ENCODE measurements at regions not wholly inside any gene's neighbourhood (a gene's known extent, or its start where the extent isn't known, plus 50 kb on each side); places are given as distances from the start of the nearest gene placed in this dataset.
"Not testable (repeated sequence)": the region's sequence is repeated elsewhere in the genome, so short reads cannot be mapped to it uniquely, and the experiment has no call there.

DNA sequence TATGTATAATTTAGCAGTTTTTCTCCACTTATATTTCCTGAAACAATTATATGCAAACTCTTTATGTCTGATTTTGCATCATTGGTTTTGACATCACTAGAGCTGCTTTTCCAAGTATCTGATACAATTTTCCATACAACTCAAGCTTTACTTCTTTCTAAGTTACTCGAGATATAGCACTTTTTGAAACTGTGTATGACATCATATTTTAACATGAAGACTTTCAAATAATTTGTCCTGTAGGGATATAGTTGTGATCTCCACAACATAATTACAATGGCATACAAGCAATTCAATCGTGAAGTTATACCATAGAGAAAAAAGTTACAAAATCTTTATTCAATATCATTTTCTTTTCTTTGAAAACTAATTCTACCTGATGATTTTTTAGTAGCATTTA is 173.0 kb downstream of the LEPR start:
- no peak for DNase-seq

DNA sequence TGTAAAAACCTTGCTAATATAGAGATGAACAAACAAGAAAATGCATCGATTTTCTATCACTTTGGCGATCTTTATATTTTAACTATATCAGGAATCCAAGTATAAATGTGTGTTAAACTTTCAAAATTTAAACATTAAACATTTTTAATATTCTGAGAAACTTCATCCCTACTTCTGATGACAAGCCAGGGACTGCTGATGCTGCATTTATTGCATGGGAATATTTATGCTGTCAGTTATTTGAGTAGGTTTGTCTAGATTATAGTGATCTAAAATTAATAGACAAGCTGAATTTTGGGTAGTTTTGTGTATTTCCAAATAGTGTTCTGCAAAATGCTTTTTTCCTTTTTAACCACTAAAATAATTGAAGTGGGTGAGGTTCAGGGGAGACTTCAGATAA is 175.3 kb downstream of the LEPR start:
- no peak for DNase-seq

- no peak for DNase-seq
These were observed 176.3 kb downstream of the LEPR start for GRCh38 chr1:65596768-65597167.

DNA sequence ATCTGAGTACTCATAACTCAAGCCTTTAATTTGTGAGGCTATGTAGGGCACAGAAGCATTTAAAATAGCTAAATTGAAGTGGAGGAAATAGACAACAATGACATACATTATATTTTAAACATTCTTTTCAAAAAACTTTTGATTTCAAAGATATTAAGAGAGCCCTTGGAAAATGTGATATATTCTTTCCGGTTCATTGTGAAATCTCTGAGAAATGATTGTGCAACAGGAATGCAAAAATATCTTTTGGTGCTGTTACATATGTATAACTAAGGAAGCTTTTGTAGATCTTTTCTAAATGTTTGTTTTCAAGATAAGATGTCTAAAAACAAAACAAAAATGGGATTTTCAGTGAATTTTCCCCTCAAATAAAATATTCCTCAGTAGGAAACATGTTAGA is 185.2 kb downstream of the LEPR start:
- DNase-seq, result no peak

DNA sequence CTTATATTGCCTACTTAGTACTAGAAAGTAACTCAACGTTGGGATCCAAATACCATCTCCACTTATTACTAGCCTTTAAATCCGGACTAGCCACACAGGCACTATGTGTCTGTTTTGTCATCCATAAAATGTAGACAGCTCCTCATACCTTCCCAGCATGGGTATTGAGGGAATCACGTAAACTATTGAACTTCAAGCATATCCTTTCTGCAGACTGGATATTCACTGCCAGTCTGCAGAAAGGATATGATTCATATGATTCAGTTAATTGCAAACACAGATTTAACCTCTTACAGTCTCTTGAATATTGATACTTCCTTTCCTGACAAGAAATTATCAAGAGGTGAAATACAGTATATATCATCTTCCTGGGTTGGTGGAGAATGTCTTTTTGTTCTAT is 186.0 kb downstream of the LEPR start:
- DNase-seq, result no peak

DNA sequence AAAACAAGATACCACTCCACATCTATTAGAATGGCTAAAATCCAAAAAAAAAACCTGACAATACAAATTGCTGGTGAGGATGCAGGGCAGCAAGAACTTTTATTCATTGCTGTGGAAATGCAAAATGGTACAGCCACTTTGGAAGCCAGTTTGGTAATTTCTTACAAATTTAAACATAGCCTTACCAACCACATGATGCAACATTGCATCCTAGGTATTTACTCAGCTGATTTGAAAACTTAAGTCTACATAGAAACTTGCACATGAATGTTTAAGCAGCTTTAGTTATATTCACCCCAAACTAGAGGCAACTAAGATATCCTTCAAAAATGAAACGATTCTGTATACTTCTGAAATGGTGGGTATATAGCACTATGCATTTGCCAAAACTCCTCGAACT is 178.8 kb upstream of the PDE4B start:
- DNase-seq, result no peak

GRCh38 chr1:65615859-65616258 is 176.8 kb upstream of the PDE4B start:
- no peak for DNase-seq

DNA sequence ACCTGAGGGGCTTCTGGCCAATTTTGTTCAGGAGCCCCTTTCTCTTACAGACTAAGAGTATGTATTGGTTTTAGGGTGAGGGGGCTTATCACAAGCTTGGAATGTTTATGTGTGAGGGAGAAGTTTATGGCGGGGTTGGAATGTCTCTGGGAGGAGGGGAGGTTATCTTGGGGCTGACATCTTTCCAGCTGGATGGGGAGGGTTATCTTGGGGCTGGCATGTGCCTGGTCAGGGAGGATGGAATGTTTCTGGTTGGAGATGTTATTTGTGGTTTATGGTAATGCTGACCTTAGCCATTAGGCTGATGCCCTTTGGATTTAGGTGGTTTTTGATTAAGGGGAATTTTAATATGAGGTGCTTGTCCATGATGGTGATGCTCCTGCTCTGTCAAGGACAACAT is 171.0 kb upstream of the PDE4B start:
- DNase-seq, result peak; percentile 94

DNA sequence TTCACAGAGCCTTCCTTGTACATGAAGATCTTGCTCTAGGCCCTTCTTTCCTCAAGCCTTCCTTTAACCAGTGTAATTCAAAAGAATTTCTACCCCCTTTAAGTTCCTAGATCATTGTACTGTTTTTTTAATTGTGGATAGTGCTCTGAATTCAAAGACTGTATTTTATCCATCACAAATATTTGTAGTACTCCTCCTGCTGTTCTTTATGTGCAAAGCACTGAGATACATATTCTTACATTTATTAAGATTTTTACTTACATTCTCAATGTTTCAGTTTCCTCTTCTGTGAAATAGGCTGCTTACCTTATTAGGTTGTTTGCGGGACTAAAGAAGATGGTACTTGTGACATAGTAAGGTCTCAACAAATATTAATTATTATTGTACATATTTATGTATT is 168.8 kb upstream of the PDE4B start:
- DNase-seq, result no peak

- DNase-seq, result no peak
These were observed 167.2 kb upstream of the PDE4B start for GRCh38 chr1:65625528-65625927.

DNA sequence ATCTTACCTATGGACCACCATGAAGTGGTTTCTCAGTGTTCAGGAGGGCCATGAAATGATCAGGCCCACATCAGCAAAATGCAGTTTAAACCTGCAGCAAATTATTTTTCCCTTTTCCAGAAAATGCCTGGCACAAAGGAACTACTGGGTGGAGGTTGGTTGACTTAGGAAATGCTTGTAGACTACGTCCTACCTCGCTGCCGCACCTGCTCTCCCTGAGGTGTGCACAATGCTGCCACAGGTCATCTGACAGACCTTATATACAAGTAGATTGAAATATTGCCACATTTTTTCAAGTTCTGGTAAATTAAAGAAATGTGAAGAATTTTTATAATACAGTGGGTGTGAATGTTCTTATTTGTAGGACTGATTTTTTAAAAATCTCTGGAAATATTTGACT is 166.7 kb upstream of the PDE4B start:
- DNase-seq, result no peak

DNA sequence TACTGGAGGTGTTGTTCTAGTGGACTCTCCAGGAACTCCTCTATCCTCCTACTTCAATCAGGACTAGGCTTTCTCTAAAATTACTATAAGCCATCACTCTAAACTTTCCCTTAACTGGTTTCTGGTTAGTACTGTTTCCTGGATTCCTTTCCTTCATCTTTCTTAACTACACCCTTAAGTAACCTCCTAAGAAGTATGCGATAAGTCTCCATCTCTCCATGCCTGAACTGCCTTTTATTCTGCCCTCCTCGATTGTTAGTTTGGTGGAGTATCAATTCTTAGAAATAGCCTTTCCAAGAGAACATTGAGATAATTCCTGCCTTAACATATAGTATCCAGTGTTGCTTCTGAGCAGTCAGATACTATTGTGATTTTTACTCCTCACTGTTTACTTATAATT is 162.9 kb upstream of the PDE4B start:
- no peak for DNase-seq

- no peak for DNase-seq
These were observed 161.8 kb upstream of the PDE4B start for GRCh38 chr1:65630855-65631254.

- DNase-seq, result no peak
These were observed 160.5 kb upstream of the PDE4B start for GRCh38 chr1:65632235-65632634.

DNA sequence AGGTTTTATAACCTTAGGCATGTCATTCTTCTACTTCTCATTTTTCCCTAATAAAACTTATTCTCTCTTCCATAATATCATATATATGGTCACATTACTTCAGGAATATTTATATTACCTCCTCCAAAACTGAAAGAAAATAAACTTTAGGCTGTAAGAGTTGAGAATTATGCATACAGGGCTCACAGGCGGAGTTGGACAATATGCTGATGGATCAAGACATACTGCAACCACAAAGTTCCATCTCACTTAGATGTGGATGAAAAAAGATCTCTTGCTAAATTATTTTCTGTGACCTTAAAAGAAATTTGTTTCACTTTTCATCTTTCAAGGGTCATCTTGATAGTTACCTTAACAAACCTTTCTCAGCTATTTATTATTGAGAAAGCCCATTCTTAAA is 152.6 kb upstream of the PDE4B start:
- DNase-seq, result no peak

DNA sequence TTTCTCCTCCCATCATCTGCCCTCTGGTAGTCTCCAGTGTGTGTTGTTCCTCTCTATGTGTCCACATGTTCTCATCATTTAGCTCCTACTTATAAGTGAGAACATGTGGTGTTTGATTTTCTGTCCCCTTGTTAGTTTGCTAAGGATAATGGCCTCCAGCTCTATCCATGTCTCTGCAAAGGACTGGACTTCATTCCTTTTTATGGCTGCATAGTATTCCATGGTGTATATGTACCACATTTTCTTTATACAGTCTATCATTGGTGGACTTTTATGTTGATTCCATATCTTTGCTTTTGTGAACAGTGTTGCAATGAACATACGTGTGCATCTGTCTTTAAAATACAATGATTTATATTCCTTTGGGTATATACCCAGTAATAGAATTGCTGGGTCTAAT is 143.5 kb upstream of the PDE4B start:
- not testable (repeated sequence) for DNase-seq

- DNase-seq, result no peak
These were observed 142.0 kb upstream of the PDE4B start for GRCh38 chr1:65650682-65651081.

DNA sequence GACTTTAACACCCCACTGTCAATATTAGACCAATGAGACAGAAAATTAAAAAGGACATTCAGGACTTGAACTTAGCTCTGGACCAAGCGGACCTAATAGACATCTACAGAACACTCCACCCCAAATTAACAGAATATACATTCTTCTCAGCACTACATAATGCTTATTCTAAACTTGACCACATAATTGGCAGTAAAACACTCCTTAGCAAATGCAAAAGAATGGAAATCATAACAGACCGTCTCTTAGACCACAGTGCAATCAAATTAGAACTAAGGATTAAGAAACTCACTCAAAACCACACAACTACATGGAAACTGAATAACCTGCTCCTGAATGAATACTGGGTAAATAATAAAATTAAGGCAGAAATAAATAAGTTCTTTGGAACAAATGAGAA is 138.2 kb upstream of the PDE4B start:
- DNase-seq, result not testable (repeated sequence)

- DNase-seq, result not testable (repeated sequence)
These were observed 135.1 kb upstream of the PDE4B start for GRCh38 chr1:65657609-65658008.

DNA sequence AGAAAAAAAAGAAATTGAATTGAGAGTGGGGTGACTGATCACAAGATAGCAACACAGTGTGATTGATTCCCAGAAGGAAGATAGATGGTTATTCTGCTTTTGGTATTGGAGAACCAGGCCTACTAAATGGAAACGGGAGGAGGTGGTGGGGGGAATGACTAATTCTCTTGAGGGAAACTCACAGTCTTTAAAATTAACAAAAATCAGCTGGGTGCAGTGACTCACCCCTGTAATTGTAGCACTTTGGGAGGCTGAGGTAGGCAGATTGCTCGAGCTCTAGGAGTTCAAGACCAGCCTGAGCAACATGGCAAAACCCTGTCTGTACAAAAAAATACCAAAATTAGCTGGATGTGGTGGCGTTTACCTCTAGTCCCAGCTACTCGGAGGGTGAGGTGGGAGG is 134.6 kb upstream of the PDE4B start:
- DNase-seq, result no peak

DNA sequence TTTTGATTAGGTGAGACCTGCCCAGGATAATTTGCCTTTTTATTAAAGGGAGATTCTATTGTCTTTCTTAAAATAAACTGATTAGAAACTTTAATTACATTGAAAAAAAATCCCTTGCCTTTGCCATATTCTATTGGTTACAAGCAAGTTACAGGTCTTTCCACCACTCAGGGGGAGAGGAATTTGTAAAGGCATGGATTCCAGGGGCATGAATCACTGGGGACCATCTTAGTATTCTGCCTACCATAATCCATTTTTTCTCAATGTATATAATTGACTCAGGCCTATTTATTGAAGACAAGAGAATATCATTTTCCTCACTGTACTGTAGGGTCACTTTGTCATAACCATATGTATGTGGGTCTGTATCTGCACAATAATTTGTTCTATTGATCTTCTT is 124.3 kb upstream of the PDE4B start:
- DNase-seq, result no peak

DNA sequence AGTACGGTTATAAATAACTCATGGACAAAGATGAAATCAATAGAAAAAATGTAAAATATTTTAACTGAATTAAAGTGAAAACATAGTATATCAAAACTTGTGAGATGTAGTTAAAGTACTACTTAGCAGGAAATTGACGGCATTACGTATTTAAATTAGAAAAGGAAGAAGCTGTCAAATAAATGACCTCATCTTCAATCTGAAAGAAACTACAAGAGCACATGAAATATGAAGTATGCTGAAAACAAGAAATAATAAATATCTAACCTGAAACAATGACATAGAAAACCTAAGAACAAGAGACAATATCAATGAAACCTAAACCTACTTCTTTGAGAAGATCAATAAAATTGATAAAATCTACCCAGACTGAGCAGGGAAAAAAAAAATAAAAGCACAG is 122.2 kb upstream of the PDE4B start:
- no peak for DNase-seq

DNA sequence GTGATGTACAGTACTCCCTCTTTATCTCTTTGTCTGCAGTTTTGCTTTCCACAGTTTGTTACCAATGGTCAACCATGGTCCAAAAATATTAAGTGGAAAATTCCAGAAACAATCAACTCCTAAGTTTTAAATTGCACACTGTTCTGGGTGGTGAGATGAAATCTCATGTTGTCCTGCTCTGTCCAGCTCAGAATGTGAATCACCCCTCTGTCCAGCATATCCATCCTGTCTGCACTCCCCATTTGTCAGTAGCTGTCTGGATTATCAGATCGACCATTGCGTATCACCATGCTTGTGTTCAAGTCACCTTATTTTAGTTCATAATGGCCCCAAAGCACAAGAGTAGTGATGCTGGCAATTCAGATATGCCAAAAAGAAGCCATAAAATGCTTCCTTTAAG is 118.2 kb upstream of the PDE4B start:
- no peak for DNase-seq

DNA sequence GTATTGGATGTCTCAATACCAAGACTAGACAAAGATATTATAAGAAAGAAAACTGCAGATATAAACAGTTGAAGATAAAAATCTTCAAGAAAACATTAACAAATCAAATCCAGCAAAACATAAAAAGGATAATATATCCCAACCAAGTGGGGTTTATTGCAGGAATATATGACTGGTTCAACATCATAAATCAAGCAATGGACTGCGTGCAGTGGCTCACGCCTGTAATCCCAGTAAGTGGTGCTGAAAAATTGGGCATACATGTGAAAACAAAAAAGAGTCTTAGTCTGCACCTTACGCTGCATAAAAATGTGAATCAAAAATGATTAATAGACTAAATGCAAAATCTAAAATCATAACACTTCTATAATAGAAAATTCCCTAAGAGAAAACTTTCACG is 112.9 kb upstream of the PDE4B start:
- no peak for DNase-seq

DNA sequence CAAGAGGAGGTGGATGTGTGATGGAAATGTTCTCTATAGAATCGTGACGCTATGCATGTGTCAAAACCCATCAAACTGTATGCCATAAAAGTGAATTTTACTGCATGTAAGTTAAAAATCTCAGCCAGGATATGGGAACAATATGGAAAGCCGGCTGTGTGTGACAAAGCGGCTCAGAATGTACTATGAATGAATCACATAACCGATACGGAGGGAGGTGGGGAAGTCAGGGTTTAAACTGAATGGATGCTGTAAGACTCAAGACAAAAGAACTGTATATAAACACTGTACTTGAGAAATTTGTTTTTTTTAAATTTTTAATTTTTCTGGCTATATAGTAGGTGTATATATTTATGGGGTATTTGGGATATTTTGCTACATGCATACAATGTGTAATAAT is 111.6 kb upstream of the PDE4B start:
- no peak for DNase-seq
